ENCODE measurements at regions not wholly inside any gene's neighbourhood (a gene's known extent, or its start where the extent isn't known, plus 50 kb on each side); places are given as distances from the start of the nearest gene placed in this dataset.

DNA sequence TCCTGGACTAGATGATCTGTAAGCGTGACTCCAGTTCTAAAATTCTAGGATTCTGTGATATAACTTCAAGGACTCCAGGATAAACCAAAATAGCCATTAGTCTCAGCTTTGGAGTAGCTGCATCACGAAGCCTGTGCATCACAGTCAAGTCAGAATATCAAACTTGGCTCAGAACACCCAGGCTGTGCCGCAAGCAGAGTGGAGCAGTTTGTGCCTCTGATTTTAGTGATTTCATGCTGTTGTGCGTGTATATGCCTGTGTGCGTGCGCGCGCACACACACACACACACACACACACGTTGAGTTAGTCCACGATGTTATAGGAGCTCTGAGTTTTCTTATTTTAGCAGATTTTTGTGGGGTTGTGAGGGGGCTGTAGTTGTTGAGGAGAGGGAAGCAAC lies 356.6 kb upstream of the KCNH8 start:
- TF ChIP-seq, protein P1, sequence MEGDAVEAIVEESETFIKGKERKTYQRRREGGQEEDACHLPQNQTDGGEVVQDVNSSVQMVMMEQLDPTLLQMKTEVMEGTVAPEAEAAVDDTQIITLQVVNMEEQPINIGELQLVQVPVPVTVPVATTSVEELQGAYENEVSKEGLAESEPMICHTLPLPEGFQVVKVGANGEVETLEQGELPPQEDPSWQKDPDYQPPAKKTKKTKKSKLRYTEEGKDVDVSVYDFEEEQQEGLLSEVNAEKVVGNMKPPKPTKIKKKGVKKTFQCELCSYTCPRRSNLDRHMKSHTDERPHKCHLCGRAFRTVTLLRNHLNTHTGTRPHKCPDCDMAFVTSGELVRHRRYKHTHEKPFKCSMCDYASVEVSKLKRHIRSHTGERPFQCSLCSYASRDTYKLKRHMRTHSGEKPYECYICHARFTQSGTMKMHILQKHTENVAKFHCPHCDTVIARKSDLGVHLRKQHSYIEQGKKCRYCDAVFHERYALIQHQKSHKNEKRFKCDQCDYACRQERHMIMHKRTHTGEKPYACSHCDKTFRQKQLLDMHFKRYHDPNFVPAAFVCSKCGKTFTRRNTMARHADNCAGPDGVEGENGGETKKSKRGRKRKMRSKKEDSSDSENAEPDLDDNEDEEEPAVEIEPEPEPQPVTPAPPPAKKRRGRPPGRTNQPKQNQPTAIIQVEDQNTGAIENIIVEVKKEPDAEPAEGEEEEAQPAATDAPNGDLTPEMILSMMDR (IDR thresholded peaks at IDR 0.05; ENCODE audit: control extremely low read depth, extremely low read depth, low read depth, missing control alignments) = no peak
- no peak for DNase-seq (ENCODE audit: extremely low spot score)
- ChIA-PET POLR2A (no interaction called here), CTCF (interaction anchor here (0.8 kb wide), 1 partner anchor 12 kb away, joined by 3 read pairs; no protein-coding TSS in a partner anchor)

GRCh38 chr3:18791182-18791581 lies 357.1 kb upstream of the KCNH8 start:
- no peak for DNase-seq (ENCODE audit: extremely low spot score)
- ChIA-PET CTCF (interaction anchor here (1.3 kb wide), 1 partner anchor 14 kb away, joined by 3 read pairs; no protein-coding TSS in a partner anchor), POLR2A (no interaction called here)
- TF ChIP-seq, protein P1 (IDR thresholded peaks at IDR 0.05; ENCODE audit: control extremely low read depth, extremely low read depth, low read depth, missing control alignments) = no peak

DNA sequence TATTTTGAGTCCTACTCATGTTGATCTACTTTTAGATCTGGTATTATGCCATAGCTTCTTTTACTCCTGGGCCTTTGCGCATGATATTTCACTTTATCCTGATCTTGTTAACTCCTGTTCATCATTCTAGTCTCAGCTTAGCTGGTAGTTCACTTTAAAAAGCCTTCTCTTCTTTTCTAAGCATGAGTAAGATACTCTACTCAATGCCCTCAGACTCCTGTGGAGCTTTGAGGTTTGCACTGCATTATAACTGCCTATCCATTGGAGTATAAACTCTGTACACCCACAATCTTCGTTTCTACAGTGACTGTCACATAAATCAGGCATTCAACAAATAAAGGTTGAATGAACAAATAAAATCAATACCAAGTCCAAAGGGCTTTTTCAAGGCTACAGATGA lies 357.9 kb upstream of the KCNH8 start:
- CTCF ChIA-PET = interaction anchor here (1.3 kb wide), 1 partner anchor 14 kb away, joined by 3 read pairs; no protein-coding TSS in a partner anchor
- DNase-seq (ENCODE audit: extremely low spot score) = no peak
- POLR2A ChIA-PET = no interaction called here
- TF ChIP-seq, protein P1 (IDR thresholded peaks at IDR 0.05; ENCODE audit: control extremely low read depth, extremely low read depth, low read depth, missing control alignments) = no peak

- TF ChIP-seq, protein P1 (IDR thresholded peaks at IDR 0.05; ENCODE audit: control extremely low read depth, extremely low read depth, low read depth, missing control alignments) = no peak
- DNase-seq (ENCODE audit: extremely low spot score) = no peak
- POLR2A ChIA-PET = no interaction called here
- CTCF ChIA-PET = interaction anchor here (1.3 kb wide), 1 partner anchor 15 kb away, joined by 3 read pairs; no protein-coding TSS in a partner anchor
Observed at GRCh38 chr3:18789734-18790133, 358.6 kb upstream of the KCNH8 start.

GRCh38 chr3:18787441-18787840 lies 360.9 kb upstream of the KCNH8 start:
- ChIA-PET CTCF (no interaction called here), POLR2A (no interaction called here)
- DNase-seq (ENCODE audit: extremely low spot score) = no peak
- TF ChIP-seq, protein P1 (IDR thresholded peaks at IDR 0.05; ENCODE audit: control extremely low read depth, extremely low read depth, low read depth, missing control alignments) = no peak

DNA sequence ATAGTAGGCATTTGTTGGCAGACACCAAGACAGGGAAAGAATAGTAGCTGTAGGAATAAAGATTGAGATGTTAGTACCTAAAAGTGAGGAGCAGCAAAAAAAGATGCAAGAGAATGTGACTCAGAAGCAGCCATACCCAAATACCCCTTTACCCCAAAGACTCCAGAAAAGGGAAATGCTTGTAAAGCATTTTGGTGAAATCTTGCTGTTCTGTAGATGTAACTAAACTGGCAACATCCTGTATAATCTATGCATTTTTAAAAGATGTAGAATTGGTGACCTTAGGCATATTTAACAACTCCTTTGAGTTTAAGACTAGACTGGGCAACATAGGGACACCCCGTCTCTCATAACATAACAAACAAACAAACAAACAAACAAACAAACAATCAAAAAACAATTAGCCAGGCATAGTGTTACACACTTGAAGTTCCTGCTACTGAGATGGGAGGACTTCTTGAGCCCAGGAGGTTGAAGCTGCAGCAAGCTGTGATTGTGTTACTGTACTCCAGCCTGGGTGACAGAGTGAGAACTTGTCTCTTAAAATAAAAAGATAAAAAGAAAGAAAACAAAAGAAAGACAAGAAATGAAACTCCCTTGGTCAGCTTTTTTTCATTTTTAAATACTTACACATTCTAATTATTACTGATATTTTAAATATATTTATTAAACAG lies 361.5 kb upstream of the KCNH8 start:
- ChIA-PET CTCF (no interaction called here), POLR2A (no interaction called here)
- TF ChIP-seq, protein P1 (IDR thresholded peaks at IDR 0.05; ENCODE audit: control extremely low read depth, extremely low read depth, low read depth, missing control alignments) = no peak
- DNase-seq (ENCODE audit: extremely low spot score) = no peak

Measured in GM10248 (cell line).